Spleen (tissue), 11 donors: ENCODE measurements at regions not wholly inside any gene's neighbourhood (a gene's known extent, or its start where the extent isn't known, plus 50 kb on each side); places are given as distances from the start of the nearest gene placed in this dataset.

Source experiments
- DNase-seq: peaks from one replicate; pipeline ENCODE4 v3.0.0-alpha.2; 2020
- H3K27ac ChIP-seq, 8 donors: fragments of 200-600 bp; sonication (generic) in 7 of 8; 1 replicate in 4 of 8; 2 replicates in 4 of 8; pipeline versions ENCODE4 v1.5.0 to v1.8.0; 2016 to 2021; ENCODE audit warnings: inconsistent platforms in 4 of 8, mild to moderate bottlenecking in 4 of 8, moderate library complexity in 1 of 8
- H3K27me3 ChIP-seq, 7 donors: fragments of 200-600 bp; sonication (generic) in 6 of 7; replicated peaks in 1 of 7; 1 replicate in 4 of 7; 2 replicates in 3 of 7; pipeline versions ENCODE4 v1.5.0 to v1.8.0; 2016 to 2021; ENCODE audit warnings: inconsistent platforms in 3 of 7, mild to moderate bottlenecking in 1 of 7
- H3K36me3 ChIP-seq, 6 donors: fragments of 200-600 bp; sonication (generic) in 5 of 6; 1 replicate in 4 of 6; 2 replicates in 2 of 6; pipeline versions ENCODE4 v1.5.0 to v1.8.0; 2016 to 2021; ENCODE audit warnings: inconsistent platforms in 2 of 6
- H3K4me1 ChIP-seq, 6 donors: fragments of 200-600 bp; sonication (generic) in 5 of 6; 1 replicate in 3 of 6; 2 replicates in 3 of 6; pipeline versions ENCODE4 v1.5.0 to v1.8.0; 2016 to 2021; ENCODE audit warnings: inconsistent platforms in 3 of 6
- H3K4me3 ChIP-seq, 8 donors: fragments of 200-600 bp; sonication (generic) in 7 of 8; 1 replicate in 4 of 8; 2 replicates in 4 of 8; pipeline versions ENCODE4 v1.5.0 to v1.8.0; 2016 to 2021; ENCODE audit warnings: inconsistent platforms in 4 of 8, mild to moderate bottlenecking in 4 of 8, moderate library complexity in 2 of 8
- H3K9me3 ChIP-seq, 8 donors: fragments of 200-600 bp; sonication (generic) in 7 of 8; 1 replicate in 4 of 8; 2 replicates in 4 of 8; pipeline versions ENCODE4 v1.5.0 to v1.8.0; 2016 to 2021; ENCODE audit warnings: inconsistent platforms in 4 of 8
- CTCF ChIP-seq, 11 experiments: fragments of 200-600 bp in 7 of 11; fragments of 450-650 bp in 4 of 11; sonication (generic) in 4 of 11; IDR thresholded peaks in 8 of 11; conservative IDR thresholded peaks in 3 of 11; 1 replicate in 7 of 11; 2 replicates in 4 of 11; pipeline versions ENCODE4 v1.4.0 to v1.8.0; 2016 to 2021; ENCODE audit warnings: antibody characterized with exemption in 11 of 11, inconsistent platforms in 4 of 11, mild to moderate bottlenecking in 1 of 11
- POLR2A ChIP-seq, 3 donors: fragments of 450-650 bp; IDR thresholded peaks; one replicate each; pipeline ENCODE4 v1.5.1; 2017; ENCODE audit warnings: antibody characterized with exemption in 3 of 3, mild to moderate bottlenecking in 1 of 3
- POLR2AphosphoS5 ChIP-seq, 3 donors: sonication (generic); formaldehyde crosslinking; IDR thresholded peaks; one replicate each; pipeline ENCODE4 v1.5.1; 2017; ENCODE audit warnings: antibody characterized with exemption in 3 of 3
- WGBS, 5 donors: extraction: QIAGEN DNeasy Blood & Tissue Kit in 3 of 5; methylation state at CpG; one replicate each; pipeline versions ENCODE4 v1.1.5 to v1.1.7; 2013 to 2018; 5-methylcytosine and 5-hydroxymethylcytosine counted together
- intact Hi-C: fragments of 100-400 bp; cut with DNase I; formaldehyde crosslinking; loops from one replicate; pipeline ENCODE4 v1.15.0; 2023; ENCODE audit warnings: low total_unique reads
- donor health status: healthy with polysubstance abuse.
- donor health status: DM: no; HTN: no; CAD: no; lungs with moderate emphysema.
- donor health status: DM: no; HTN: no; CAD: no.
- donor health status: Bipolar disorder and iron deficiency.
- donor health status: healthy.
- donor health status: DM: no; HTN: no; CAD: no.
- donor health status: DM: yes; HTN: yes; CAD: no.

GRCh38 chr17:12509801-12510200 is 155.9 kb upstream of the MYOCD start:
- intact Hi-C loops: no loop called here
- no peaks in the 10 kb centered on the region for H3K27me3 ChIP-seq
- H3K36me3 ChIP-seq: no peaks in the 10 kb centered on the region
- H3K4me1 ChIP-seq: no peaks in the 10 kb centered on the region
- no peaks in the 10 kb centered on the region for H3K9me3 ChIP-seq
- H3K4me3 ChIP-seq: no peak overlapping the region
- no peak overlapping the region for H3K27ac ChIP-seq
- 87 to 100% (median 92%) methylated on average over 1 of the region's 1 CpG for WGBS, 5 donors
- no peak for DNase-seq
- TF ChIP-seq POLR2A (IDR thresholded peaks at IDR 0.05) (no peak), CTCF (IDR thresholded peaks at IDR 0.05 in 8 of 11, conservative IDR thresholded peaks at IDR 0.05 in 3 of 11) (no peak), POLR2AphosphoS5 (IDR thresholded peaks at IDR 0.05) (no peak)

- 58 to 88% (median 72%) methylated on average over 3 of the region's 3 CpGs for WGBS, 5 donors
- H3K36me3 ChIP-seq: no peaks in the 10 kb centered on the region
- no peak overlapping the region for H3K27ac ChIP-seq
- TF ChIP-seq CTCF (IDR thresholded peaks at IDR 0.05 in 8 of 11, conservative IDR thresholded peaks at IDR 0.05 in 3 of 11): no peak
- no peak for TF ChIP-seq POLR2AphosphoS5 (IDR thresholded peaks at IDR 0.05)
- no peak for TF ChIP-seq POLR2A (IDR thresholded peaks at IDR 0.05)
- no peak for DNase-seq
- no peaks in the 10 kb centered on the region for H3K4me1 ChIP-seq
- H3K27me3 ChIP-seq: no peaks in the 10 kb centered on the region
- intact Hi-C loops: no loop called here
- no peak overlapping the region for H3K4me3 ChIP-seq
- no peaks in the 10 kb centered on the region for H3K9me3 ChIP-seq
Measured at GRCh38 chr17:12510535-12510934, 155.2 kb upstream of the MYOCD start.

GRCh38 chr17:12512694-12513355 is 152.9 kb upstream of the MYOCD start:
- no peaks in the 10 kb centered on the region for H3K36me3 ChIP-seq
- H3K9me3 ChIP-seq: no peaks in the 10 kb centered on the region
- DNase-seq: no peak
- H3K27ac ChIP-seq: no peak overlapping the region
- H3K27me3 ChIP-seq: no peaks in the 10 kb centered on the region
- H3K4me3 ChIP-seq: no peak overlapping the region
- no peaks in the 10 kb centered on the region for H3K4me1 ChIP-seq
- WGBS, 5 donors: 74 to 87% (median 81%) methylated on average over 4 of the region's 4 CpGs
- intact Hi-C loops: no loop called here
- TF ChIP-seq CTCF (IDR thresholded peaks at IDR 0.05 in 8 of 11, conservative IDR thresholded peaks at IDR 0.05 in 3 of 11) (no peak), POLR2A (IDR thresholded peaks at IDR 0.05) (no peak), POLR2AphosphoS5 (IDR thresholded peaks at IDR 0.05) (no peak)

GRCh38 chr17:12514596-12514995 is 151.1 kb upstream of the MYOCD start:
- Histone ChIP-seq H3K27ac (no peak overlapping the region), H3K4me3 (no peak overlapping the region), H3K4me1 (no peaks in the 10 kb centered on the region), H3K9me3 (no peaks in the 10 kb centered on the region), H3K27me3 (no peaks in the 10 kb centered on the region), H3K36me3 (no peaks in the 10 kb centered on the region)
- intact Hi-C loops: no loop called here
- DNase-seq: no peak
- TF ChIP-seq CTCF (IDR thresholded peaks at IDR 0.05 in 8 of 11, conservative IDR thresholded peaks at IDR 0.05 in 3 of 11) (no peak), POLR2A (IDR thresholded peaks at IDR 0.05) (no peak), POLR2AphosphoS5 (IDR thresholded peaks at IDR 0.05) (no peak)
- WGBS, 5 donors: 93 to 98% (median 97%) methylated on average over 5 of the region's 5 CpGs
